ENCODE measurements at regions not wholly inside any gene's neighbourhood (a gene's known extent, or its start where the extent isn't known, plus 50 kb on each side); places are given as distances from the start of the nearest gene placed in this dataset.

GRCh38 chr4:149136951-149137620 lies 678.6 kb downstream of the IQCM start:
- DNase-seq (ENCODE audit: low spot score) (no peak), ATAC-seq (no peak)

- ATAC-seq (no peak), DNase-seq (ENCODE audit: low spot score) (no peak)
Observed at GRCh38 chr4:149135062-149135461, 680.6 kb downstream of the IQCM start.

- DNase-seq (ENCODE audit: low spot score) (no peak), ATAC-seq (no peak)
Observed at GRCh38 chr4:149121023-149121404, 678.8 kb upstream of the NR3C2 start.

- ATAC-seq (no peak), DNase-seq (ENCODE audit: low spot score) (no peak)
Observed at GRCh38 chr4:149120331-149121022, 678.3 kb upstream of the NR3C2 start.

GRCh38 chr4:149116806-149117205 lies 674.6 kb upstream of the NR3C2 start:
- ATAC-seq (no peak), DNase-seq (ENCODE audit: low spot score) (no peak)

- ATAC-seq (no peak), DNase-seq (ENCODE audit: low spot score) (no peak)
Observed at GRCh38 chr4:149113804-149114430, 671.7 kb upstream of the NR3C2 start.

GRCh38 chr4:149112109-149112508 lies 669.9 kb upstream of the NR3C2 start:
- DNase-seq (ENCODE audit: low spot score) (no peak), ATAC-seq (no peak)

- ATAC-seq = no peak
- DNase-seq (ENCODE audit: low spot score) = no peak
Observed at GRCh38 chr4:149110481-149110880, 668.3 kb upstream of the NR3C2 start.

GRCh38 chr4:149108626-149109025 lies 666.4 kb upstream of the NR3C2 start:
- no peak for DNase-seq (ENCODE audit: low spot score)

GRCh38 chr4:149102765-149103164 lies 660.6 kb upstream of the NR3C2 start:
- ATAC-seq = no peak

More at GRCh38 chr4:149108626-149109025, 666.4 kb upstream of the NR3C2 start:
- no peak for ATAC-seq

GRCh38 chr4:149101649-149102048 lies 659.4 kb upstream of the NR3C2 start:
- ATAC-seq (no peak), DNase-seq (ENCODE audit: low spot score) (no peak)

More at GRCh38 chr4:149102765-149103164, 660.6 kb upstream of the NR3C2 start:
- no peak for DNase-seq (ENCODE audit: low spot score)

GRCh38 chr4:149095811-149096210 lies 653.6 kb upstream of the NR3C2 start:
- no peak for DNase-seq (ENCODE audit: low spot score)
- ATAC-seq = no peak

- no peak for DNase-seq (ENCODE audit: low spot score)
- ATAC-seq = no peak
Observed at GRCh38 chr4:149095001-149095400, 652.8 kb upstream of the NR3C2 start.

- ATAC-seq = no peak
Observed at GRCh38 chr4:149084144-149084543, 641.9 kb upstream of the NR3C2 start.

GRCh38 chr4:149077181-149077580 lies 635.0 kb upstream of the NR3C2 start:
- ATAC-seq = no peak
- DNase-seq (ENCODE audit: low spot score) = no peak

More at GRCh38 chr4:149084144-149084543, 641.9 kb upstream of the NR3C2 start:
- DNase-seq (ENCODE audit: low spot score) = no peak

- DNase-seq (ENCODE audit: low spot score) = no peak
Observed at GRCh38 chr4:149076401-149076800, 634.2 kb upstream of the NR3C2 start.

GRCh38 chr4:149072384-149072783 lies 630.2 kb upstream of the NR3C2 start:
- DNase-seq (ENCODE audit: low spot score) (no peak), ATAC-seq (no peak)

More at GRCh38 chr4:149076401-149076800, 634.2 kb upstream of the NR3C2 start:
- no peak for ATAC-seq

- ATAC-seq (no peak), DNase-seq (ENCODE audit: low spot score) (no peak)
Observed at GRCh38 chr4:149065753-149066152, 623.5 kb upstream of the NR3C2 start.

GRCh38 chr4:149062997-149063396 lies 620.8 kb upstream of the NR3C2 start:
- ATAC-seq (no peak), DNase-seq (ENCODE audit: low spot score) (no peak)

GRCh38 chr4:149057594-149057993 lies 615.4 kb upstream of the NR3C2 start:
- ATAC-seq (no peak), DNase-seq (ENCODE audit: low spot score) (no peak)

GRCh38 chr4:149056615-149057014 lies 614.4 kb upstream of the NR3C2 start:
- DNase-seq (ENCODE audit: low spot score) (no peak), ATAC-seq (no peak)

GRCh38 chr4:149055624-149056023 lies 613.4 kb upstream of the NR3C2 start:
- ATAC-seq (no peak), DNase-seq (ENCODE audit: low spot score) (no peak)
